Activated T-cell treated with anti-CD3 and anti-CD28 coated beads, Interleukin-2, amount 50 U/mL, for 1 hour (primary cell): ENCODE measurements at regions not wholly inside any gene's neighbourhood (a gene's known extent, or its start where the extent isn't known, plus 50 kb on each side); places are given as distances from the start of the nearest gene placed in this dataset.
"Not testable (repeated sequence)": the region's sequence is repeated elsewhere in the genome, so short reads cannot be mapped to it uniquely, and the experiment has no call there.

ENCODE experiments used
- DNase-seq: peaks from one replicate; pipeline ENCODE4 v3.0.0-alpha.2; 2020

DNA sequence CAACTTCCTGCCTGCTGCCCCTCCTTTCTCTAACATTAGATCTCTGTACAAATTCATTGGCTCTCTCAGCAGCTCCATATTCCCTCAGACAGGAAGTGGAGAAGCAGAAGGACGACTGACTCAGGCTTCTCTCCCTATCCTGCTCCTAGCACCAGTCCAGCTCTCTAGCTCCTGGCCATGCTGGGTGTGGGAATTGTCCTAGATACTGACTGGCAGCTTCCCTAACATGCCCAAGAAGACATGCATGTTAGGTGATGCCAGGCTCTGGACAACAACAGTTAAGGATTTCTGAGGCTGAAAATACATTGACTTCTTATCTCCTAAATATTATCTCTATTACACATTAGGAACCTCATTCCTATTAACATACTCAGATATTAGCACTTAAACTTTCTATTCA, 292.9 kb downstream of the IKZF2 start:
- DNase-seq = no peak

DNA sequence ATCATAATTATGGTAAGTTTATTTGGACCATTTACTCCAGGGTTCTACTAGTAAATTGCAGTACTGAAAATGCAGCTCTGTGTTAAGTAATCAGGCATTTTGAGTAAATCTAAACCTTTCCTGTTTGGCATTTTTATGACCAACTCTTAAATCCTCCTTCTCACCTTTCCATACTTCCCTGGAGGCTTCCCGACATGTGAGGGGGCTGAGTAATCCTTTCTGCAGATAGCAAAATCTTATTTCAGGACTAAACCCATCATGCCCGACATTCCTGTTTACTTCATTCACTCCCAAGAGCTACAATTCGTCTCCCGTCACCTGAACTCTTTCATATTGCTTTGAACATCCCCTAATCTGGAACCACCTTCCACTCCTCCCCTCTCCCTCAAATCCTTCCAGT, 296.6 kb downstream of the IKZF2 start:
- no peak for DNase-seq

DNA sequence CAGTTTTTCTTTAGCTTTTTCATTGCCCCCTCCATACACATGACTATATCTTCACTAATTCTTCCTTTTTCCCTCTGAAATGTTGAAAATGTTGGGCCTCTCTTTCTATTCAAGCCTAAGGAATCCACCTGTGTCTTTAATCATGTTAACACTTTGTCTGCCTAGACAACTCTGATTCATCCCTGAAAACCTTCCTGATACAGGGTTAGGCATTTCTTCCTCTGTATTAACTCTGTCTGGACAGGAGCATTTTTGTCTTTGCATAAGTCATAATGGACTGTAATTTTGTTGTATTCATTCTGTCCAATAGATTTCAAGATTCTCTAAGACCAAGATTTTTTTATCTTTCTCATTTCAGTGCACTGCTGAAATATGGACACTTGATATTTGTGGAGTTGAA, 297.3 kb downstream of the IKZF2 start:
- DNase-seq = no peak

DNA sequence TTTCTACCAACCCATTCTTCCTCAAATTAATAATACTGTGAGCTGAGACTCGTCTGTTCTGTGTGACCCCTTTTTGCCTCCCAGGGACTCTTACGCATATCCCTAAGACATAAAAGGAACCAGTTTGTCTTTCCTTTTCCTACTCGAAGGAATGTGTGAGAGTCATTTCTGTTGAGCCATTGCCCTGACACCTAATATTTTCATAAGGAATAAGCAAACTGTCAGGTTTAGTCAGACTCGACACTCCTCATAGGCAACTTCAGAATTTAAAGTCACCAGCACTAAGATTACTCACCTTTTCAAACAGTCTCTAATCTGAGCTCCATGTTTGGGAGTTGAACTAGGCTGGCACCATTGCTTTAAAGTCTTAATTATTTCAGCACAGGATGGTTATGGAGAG, 305.5 kb downstream of the IKZF2 start:
- DNase-seq = no peak

DNA sequence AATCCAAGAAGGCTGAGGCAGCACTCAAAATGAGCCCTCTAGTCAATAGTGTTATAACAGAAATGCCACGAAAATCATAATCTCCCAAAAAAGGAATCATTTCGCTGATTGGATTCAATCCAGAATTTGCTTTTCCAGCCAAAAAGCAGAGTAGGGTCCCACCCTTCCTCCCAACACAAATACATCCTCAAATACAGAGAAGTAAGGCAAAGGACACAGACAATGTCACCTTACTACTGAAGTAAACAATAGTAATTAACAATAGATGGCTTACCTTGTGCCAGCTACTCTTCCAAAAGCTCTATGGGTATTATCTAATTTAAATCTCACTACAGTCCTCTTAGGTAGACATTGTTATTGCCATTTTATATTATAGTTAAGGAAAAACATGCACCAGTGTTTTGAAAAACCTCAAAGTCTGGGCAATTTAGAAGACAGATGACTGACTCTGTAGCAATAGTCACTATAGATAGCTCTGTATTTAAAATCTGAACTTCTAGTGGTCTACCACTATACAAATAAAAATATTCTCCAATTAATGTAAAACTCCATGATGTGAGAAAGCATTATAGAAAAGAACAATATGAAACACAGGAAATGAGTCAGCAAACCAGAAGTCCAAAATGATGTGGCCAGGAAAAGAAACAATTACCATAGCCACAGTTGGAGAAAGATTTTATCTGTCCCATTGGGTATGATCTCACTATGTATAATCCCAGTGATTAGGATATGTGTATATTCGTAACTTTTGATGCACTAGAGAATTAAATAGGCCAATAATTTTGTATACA, 305.0 kb upstream of the ERBB4 start:
- DNase-seq = no peak

DNA sequence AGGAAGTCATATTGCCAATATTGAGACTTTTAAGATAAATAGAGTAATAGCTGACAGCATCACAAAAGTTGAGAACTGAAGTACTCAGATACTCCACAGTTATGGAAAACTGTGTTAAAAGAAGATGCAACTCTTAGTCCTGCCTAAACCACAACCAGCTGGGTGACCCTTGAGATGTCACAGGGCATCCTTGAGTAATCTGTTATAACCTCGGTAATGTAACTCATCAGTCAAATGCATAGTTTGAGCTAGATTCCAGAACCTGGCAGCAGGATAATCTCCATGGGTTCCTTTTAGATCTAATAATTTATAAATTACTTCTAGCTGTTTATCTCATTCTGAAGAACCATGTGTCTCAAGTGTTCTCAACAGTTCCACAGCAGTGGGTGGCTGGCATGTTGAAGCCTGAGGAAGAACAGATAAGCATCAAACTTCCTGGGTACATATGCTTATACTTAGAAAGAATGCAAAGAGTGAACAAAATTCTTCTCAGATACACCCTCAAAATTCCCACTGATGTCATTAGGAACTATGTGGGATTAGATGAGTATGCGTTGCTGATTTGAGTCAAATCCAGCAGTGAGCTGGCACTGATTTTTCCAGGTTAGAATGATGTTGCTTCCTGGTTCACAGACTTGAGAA, 304.1 kb upstream of the ERBB4 start:
- no peak for DNase-seq

DNA sequence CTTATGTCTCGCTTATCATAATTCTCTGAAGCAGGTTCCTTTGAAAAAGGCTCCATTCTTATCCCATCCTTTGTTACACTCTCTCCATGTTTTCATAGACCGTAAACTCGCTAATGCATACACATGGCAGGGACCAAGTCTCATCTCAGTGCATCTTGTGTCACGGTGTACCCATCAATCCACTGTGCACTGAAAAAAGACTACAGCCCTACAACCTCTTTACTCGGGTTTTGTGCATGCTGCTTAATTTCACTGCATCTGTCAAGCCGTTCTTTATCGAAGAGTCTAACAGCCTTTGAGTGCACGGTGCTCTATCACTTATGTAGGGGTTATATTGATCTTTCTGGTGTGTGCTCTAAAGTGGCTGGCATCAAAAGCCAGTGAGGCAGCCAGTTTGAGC, 302.9 kb upstream of the ERBB4 start:
- no peak for DNase-seq

DNA sequence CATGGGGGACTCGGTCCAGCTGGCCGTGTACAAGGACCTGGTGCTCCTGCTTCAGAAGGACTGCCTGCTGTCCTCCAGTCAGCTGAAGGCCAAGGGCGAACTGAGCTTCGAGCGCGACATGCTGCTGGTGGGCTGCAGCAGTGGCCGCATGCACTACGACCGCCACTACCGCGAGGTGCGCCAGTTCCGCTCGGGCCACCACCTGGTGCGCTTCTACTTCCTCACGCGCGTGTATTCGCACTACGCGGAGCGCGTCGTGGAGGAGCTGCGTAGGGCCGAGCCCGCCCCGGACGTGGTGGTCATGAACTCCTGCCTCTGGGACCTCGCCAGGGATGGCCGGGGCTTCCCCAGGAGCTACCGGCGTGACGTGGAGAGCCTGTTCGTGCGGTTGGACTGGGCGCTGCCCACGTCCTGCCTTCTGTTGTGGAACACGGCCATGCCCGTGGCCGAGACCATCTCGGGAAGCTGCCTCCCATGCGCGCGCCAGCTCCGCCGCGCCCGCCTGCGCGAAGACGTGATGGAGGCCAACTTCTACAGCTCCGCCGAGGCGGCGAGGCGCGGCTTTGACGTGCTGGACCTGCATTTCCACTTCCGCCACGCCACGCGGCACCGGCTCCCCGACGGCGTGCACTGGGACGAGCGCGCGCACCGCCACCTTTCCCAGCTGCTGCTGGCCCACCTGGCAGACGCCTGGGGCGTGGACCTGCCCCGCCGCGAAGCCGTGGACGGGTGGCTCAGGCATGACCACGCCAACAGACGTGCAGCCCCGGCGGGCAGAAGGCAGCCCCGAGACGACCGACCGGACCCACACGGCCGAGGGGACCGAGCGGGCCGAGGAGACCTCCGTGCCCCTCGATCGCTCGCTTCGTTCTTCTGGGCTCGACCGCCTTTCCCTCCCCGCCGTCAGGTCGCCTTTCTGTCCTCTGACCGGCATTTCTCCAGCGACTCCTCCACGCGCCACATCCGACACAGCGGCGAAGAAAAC, 293.9 kb upstream of the ERBB4 start:
- DNase-seq = no peak

DNA sequence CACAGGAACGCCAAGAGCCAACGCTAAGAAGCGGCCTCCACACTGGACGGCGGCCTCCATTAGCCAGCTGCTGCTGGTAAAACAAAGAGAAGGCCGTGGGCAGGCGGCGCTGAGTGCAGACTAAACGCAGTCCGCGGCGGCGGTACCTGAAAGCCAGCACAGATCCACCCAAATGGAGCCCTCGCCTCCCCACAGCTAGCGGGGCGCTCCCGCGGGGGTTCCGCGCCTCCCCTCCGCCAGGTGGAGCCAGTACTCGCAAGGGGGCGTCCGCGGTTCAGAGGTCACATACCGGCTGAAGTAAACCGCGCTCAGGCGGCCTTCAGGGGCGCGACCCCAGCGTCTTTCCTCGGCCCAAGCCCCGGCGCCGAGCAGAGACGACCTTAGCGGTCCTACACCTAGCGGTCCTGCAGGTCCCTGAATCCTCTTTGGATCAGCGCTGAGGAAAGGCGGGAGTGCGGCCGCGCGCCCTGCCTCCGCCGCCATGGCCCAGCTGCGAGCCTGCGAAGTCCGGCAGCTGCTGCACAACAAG, 293.1 kb upstream of the ERBB4 start:
- DNase-seq = no peak

DNA sequence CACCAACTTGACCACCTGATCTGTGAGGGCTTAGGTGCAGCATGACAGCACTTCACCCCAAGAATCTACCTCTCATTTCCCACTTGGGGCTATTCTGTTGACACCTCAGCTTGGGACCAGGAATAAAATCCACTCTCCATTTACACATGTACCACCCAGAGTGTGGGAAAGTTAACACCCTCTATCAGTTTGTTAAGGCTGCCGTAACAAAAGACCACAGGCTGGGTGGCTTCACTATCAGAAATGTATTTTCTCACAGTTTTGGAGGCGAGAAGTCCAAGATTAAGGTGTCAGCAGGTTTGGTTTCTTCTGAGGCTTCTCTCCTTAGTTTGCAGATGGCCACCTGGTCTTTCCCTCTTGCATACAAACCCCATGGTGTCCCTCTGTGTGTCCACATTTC, 277.7 kb upstream of the ERBB4 start:
- DNase-seq = no peak

DNA sequence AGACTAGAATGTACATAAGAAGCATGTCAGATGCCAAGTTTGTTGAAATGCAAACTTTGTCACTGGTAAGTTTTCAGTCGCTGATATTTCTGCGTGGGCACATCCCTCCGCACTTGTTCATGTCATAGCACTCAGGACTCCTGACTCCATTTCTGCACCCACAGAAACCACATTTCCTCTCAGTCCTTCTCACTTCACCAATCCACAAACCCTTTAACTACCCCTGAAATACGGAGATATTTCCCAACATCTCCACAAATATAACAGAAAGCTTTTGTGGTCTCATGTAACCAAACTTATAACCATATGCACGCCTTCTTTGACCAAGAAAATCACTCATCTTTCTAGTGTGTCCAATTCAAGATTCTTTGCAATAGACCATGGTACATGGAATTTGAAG, 276.9 kb upstream of the ERBB4 start:
- no peak for DNase-seq

DNA sequence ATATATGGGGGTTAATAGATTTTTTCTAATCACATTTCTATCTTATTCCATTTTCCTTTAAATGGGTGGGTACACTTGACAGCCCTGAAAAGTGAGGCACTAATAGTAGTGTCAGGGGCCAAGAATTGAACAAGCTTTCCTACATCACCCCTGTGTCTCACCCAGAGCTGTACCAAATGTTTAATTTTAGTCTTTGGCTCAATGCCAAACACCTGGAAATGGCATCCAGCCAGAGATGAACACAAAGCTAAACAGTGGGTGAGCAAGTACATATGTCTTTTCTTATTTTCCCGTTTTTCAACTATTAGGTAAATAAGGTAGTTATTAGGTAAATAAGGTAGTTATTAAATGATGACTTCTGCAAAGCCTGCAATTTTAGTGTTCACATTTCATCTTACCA, 276.3 kb upstream of the ERBB4 start:
- no peak for DNase-seq

DNA sequence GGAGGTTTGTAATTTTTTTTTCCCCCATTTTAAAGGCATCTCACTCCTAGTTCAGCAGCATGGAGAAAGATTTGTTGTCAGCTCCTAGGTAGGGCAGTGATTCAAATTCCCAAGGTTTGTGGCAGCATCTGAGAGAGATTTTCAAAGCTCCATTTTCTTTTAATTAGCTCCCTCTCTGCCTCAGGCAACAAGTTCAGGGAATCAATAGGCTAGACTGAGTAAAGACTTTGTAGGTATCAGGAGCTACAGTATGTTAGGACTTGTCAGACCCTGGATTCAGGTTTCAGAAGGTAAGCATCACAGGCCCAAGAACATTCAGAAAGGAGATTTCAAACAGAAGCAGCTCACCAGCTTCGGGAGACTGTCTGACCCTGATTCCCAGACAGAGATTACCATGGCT, 273.3 kb upstream of the ERBB4 start:
- no peak for DNase-seq

DNA sequence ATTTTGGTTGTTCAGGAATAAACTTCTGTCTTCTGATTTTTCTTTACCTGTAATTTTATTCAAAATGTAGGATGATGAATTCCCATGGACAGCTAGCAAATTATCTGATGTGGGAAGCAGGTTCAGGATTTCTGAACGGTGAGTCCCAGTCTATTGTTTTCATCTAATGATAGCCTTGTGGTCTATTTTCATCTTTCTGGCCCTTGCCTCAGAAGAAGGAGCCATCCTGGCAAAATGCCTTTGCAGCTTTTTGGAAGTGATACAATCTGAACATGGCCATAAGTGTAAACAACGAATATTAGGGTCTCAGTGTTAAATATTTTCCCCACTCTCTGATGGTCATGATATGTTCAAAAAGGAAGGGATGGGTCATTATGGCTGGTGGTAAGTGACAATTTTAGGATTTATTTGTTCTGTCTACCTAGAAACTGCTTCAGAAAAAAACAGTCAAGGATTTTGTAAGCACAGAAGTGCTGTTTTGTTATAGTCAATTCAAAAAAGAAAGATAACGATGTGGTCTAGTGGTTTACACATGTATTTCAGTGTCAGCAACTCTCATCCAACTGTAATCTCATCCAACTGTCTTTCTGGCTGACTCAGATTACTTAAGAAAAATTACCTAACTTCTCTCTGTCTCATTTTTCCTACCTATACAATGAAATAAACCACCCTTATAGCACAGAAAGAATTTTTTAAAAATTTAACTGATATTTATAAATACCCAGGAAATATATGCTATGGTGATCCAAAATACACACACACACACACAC, 272.6 kb upstream of the ERBB4 start:
- no peak for DNase-seq

DNA sequence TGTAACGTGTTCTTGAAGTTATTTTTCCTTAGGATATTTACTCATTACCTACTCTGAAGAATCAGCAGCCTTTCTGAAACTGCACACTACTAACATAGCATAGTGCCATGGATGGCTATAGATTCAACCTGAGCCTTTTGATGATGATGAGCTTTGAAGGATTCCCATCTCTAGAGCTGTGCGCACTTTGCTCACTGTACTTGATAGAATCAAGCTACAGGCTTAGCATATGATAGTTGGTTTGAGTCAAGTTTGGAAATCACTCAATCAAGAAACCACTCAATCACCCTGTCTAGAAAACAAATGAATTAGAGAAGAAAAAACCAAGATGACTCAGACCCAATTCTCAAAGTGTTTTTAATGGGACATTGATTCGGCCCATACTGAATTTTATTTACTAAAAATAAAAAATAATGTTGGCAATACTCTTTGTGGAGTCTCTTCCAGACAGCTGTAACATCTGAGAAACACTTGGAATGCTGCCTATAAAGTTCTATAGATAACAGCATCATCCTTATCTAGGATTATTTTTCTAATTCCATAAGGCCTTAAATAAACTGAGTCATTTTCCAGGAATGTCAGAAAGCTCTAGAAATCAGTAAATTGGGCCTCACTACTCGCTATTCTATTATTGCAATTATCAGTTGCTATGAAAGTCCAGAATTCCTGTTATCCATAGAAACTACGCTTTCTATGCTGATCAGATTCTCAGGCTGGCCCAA, 259.0 kb upstream of the ERBB4 start:
- no peak for DNase-seq

DNA sequence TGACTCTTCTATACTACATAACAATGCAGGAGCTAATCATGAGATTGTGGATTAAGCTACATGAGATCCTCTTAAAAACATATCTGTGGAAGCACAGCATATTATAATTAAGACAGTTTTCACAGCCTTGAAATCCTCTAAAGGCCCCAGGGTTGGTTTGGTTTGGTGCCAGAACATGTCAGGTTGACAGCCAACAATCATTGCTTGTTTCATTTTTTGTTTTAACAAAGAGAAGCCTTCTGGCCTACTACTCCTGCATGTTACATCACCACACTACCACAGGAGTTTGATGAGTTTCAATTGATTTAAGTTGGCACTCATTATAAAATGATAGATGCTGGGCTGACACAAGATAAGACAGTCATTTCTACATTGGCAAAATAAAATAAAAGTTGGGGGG, 255.9 kb upstream of the ERBB4 start:
- DNase-seq = no peak

DNA sequence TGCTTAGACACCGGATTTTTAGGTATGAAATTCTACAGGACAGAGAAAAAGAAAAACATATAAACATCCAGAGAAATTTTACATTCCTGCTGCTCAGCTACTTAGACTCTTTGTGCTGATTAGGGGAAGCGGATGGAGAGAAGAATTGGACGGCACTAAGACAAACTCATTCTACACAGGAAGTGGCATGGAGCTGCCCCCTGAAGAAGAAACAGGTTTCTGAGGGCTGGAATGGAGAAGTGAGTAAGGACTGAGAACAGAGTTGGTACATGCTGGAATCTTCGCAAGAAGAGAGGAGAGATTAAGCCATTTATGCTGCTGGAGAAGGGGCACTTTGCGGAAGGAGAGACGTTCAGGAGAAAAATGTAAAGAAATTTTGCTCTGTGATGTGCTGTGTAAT, 253.0 kb upstream of the ERBB4 start:
- no peak for DNase-seq

DNA sequence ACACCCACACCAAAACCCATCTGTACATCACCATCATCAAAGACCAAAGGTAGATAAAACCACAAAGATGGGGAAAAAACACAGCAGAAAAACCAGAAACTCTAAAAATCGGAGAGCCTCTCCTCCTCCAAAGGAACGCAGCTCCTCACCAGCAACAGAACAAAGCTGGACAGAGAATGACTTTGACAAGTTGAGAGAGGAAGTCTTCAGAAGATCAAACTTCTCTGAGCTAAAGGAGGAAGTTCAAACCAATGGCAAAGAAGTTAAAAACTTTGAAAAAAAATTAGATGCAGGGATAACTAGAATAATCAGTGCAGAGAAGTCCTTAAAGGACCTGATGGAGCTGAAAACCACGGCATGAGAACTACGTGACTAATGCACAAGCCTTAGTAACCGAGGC, 247.5 kb upstream of the ERBB4 start:
- DNase-seq = not testable (repeated sequence)

DNA sequence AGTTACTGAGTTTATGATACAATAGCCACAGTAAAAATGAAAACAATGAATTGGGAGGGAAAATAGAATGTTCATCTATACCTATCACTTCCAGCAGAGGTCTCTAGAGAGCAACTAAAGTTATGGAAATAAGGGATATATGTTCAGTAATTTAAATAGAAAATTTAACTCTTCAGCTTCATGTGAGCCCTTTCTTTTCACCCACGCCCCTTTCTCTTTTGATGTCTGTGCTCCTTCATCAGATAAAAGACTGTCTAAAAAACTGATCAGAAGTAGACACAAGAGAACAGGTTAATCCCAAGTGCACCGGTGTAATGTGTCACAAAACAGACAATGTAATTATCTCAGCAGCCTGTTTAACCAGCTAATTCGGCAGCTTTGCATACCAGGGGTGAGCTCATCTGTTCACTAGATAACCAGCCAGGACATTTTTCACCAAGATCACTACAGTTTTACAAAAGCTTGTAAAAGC, 238.5 kb upstream of the ERBB4 start:
- no peak for DNase-seq

DNA sequence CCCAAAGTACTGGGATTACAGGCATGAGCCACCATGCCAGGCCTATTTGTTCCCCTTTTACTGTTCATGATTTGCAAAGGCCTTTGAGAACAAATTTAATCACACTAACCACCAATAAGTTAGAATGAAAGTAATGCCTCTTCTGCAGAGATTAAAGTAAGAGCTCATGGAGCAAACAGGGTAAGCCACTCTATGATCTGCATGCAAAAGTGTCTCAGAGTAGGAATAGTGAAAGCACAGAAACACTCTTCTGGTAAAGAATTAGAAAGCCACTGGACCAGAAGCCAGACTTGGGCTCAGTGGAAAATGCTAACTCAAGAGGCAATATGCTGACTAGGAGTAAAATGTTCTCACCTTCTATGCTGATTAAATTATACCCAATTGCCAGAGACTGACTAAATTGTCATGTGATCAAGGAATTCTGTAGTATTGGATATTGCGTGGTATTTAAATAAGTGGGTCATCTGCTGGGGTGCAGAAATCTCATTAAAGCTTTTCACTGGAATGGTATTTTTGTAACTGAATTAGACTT, 235.3 kb upstream of the ERBB4 start:
- DNase-seq = no peak

DNA sequence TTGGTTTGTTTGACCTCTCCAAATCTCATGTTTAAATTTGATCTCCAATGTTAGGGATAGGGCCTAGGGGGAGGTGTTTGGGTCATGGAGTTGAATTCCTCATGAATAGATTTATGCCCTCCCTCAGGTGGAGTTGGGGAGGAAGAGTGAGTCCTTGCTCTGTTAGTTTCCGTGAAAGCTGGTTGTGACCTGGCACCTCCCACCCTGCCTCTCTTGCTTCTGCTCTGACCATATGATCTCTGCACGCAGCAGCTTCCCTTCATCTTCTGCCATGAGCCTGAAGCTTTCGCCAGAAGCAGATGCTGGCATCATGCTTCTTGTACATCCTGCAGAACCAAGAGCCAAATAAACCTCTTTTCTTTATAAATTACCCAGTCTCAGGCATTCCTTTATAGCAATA, 231.6 kb upstream of the ERBB4 start:
- DNase-seq = no peak

DNA sequence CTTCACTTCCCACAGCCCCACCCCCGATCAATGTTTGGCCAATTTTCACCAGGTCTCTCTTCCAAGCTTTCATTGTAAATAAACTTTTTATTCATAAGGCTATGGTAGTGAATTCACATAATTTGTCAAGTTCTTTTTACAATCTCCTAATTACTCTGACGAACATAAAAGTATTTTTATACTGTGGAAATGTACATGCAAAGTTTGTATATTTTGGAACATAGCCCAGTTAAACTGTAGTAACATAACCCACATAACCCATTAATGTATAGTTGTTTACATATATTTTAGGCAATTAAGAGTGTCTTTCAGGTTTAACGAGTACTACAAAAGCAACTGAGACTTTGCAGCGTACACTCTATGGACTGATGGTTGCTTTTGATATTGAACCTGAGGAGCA, 228.3 kb upstream of the ERBB4 start:
- DNase-seq = no peak
